HCT116 (cell line): ENCODE measurements at regions not wholly inside any gene's neighbourhood (a gene's known extent, or its start where the extent isn't known, plus 50 kb on each side); places are given as distances from the start of the nearest gene placed in this dataset.

Experiments used
- CBX3 ChIP-seq: IDR thresholded peaks from 2 replicates; pipeline ENCODE4 v1.6.1; 2012; ENCODE audit warnings: low read depth
- CEBPB ChIP-seq: IDR thresholded peaks from 2 replicates; pipeline ENCODE4 v1.6.1; 2012; ENCODE audit warnings: low read depth
- CTCF ChIP-seq, 3 experiments: fragments of 200-600 bp in 1 of 3; sonication (generic) in 1 of 3; IDR thresholded peaks in 2 of 3; conservative IDR thresholded peaks in 1 of 3; 2 replicates each; pipeline ENCODE4 v1.5.1; 2012 to 2017; ENCODE audit warnings: low read depth in 2 of 3, low read length in 2 of 3, antibody characterized with exemption in 1 of 3, borderline replicate concordance in 1 of 3, control low read depth in 1 of 3, mild to moderate bottlenecking in 1 of 3, mixed read lengths in 1 of 3, mixed run types in 1 of 3, moderate library complexity in 1 of 3; ENCODE audit not compliant: insufficient read depth in 1 of 3
- EZH2 ChIP-seq: fragments of 200-600 bp; sonication (generic); IDR thresholded peaks from 2 replicates; pipeline ENCODE4 v1.6.1; 2017; ENCODE audit warnings: antibody characterized with exemption, mixed run types
- EZH2phosphoT487 ChIP-seq: fragments of 200-600 bp; IDR thresholded peaks from 2 replicates; pipeline ENCODE4 v1.6.1; 2018; ENCODE audit warnings: antibody characterized with exemption, borderline replicate concordance
- FOSL1 ChIP-seq: IDR thresholded peaks from 2 replicates; pipeline ENCODE4 v1.6.1; 2012; ENCODE audit warnings: low read depth
- JUND ChIP-seq: IDR thresholded peaks from 2 replicates; pipeline ENCODE4 v1.6.1; 2012
- POLR2A ChIP-seq: IDR thresholded peaks from 2 replicates; pipeline ENCODE4 v1.7.0; 2011; ENCODE audit warnings: borderline replicate concordance; ENCODE audit not compliant: insufficient read depth, insufficient read length; ENCODE audit errors: extremely low read depth
- POLR2AphosphoS5 ChIP-seq: IDR thresholded peaks from 2 replicates; pipeline ENCODE4 v1.6.1; 2011; ENCODE audit warnings: mild to moderate bottlenecking, low read depth, low read length, moderate library complexity
- REST ChIP-seq: IDR thresholded peaks from 2 replicates; pipeline ENCODE4 v1.6.1; 2012; ENCODE audit warnings: low read depth
- SP1 ChIP-seq: IDR thresholded peaks from 2 replicates; pipeline ENCODE4 v1.6.1; 2012; ENCODE audit warnings: low read depth
- YY1 ChIP-seq: IDR thresholded peaks from 2 replicates; pipeline ENCODE4 v1.6.1; 2011; ENCODE audit warnings: low read length, low read depth, moderate library complexity, mild to moderate bottlenecking; ENCODE audit not compliant: insufficient replicate concordance; ENCODE audit errors: extremely low read depth
- ZBTB33 ChIP-seq: IDR thresholded peaks from 2 replicates; pipeline ENCODE4 v1.6.1; 2011; ENCODE audit warnings: mild to moderate bottlenecking, low read length, moderate library complexity; ENCODE audit not compliant: insufficient replicate concordance; ENCODE audit errors: extremely low read depth
- ZFX ChIP-seq: fragments of 450-650 bp; IDR thresholded peaks from 2 replicates; pipeline ENCODE4 v1.6.1; 2017

GRCh38 chr2:167851323-167851860 lies 396.0 kb downstream of the STK39 start:
- TF ChIP-seq SP1 = no peak
- no peak for TF ChIP-seq JUND
- no peak for TF ChIP-seq EZH2phosphoT487
- no peak for TF ChIP-seq ZBTB33
- no peak for TF ChIP-seq POLR2A
- TF ChIP-seq POLR2AphosphoS5 = no peak
- TF ChIP-seq CTCF (IDR thresholded peaks at IDR 0.05 in 2 of 3, conservative IDR thresholded peaks at IDR 0.05 in 1 of 3; ENCODE audit: borderline replicate concordance in 1 of 3, insufficient read depth in 1 of 3, low read depth in 2 of 3, low read length in 2 of 3) = no peak
- TF ChIP-seq ZFX = no peak
- TF ChIP-seq YY1 = no peak
- TF ChIP-seq CEBPB = no peak
- no peak for TF ChIP-seq REST
- no peak for TF ChIP-seq EZH2
- TF ChIP-seq CBX3 = no peak
- TF ChIP-seq FOSL1 = no peak
